GM23248 (cell line): ENCODE measurements at regions not wholly inside any gene's neighbourhood (a gene's known extent, or its start where the extent isn't known, plus 50 kb on each side); places are given as distances from the start of the nearest gene placed in this dataset.

Experiments
- EZH2 ChIP-seq: fragments of 200-600 bp; sonication (generic); IDR thresholded peaks from 2 replicates; pipeline ENCODE4 v1.6.1; 2018; ENCODE audit warnings: antibody characterized with exemption, mild to moderate bottlenecking; ENCODE audit not compliant: insufficient read depth, poor library complexity, severe bottlenecking
- EZH2phosphoT487 ChIP-seq: fragments of 200-600 bp; sonication (generic); IDR thresholded peaks from 2 replicates; pipeline ENCODE4 v1.6.1; 2018; ENCODE audit warnings: antibody characterized with exemption, moderate library complexity, mild to moderate bottlenecking, low read depth; ENCODE audit not compliant: insufficient read depth

DNA sequence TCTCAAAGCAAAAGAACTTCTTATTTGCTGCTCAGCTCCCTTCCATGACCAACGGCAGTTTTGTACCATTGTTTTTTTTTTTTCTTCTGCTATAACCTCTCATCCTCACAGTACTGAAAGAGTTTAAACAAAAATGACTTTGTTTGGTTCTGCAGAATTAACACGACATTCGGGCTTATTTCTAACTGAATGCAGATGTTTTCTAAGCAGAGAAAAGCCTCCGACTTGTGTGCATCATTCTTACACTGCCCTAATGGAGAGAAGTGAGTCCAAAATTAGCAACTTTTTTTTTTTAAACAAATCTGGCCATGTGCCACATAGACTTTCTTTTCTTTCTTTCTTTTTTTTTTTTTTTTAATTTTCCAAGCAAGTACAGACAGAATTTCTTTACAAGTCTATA lies 382.7 kb downstream of the HDGFL1 start:
- no peak for TF ChIP-seq EZH2phosphoT487
- no peak for TF ChIP-seq EZH2
